HepG2 (cell line): ENCODE measurements at regions not wholly inside any gene's neighbourhood (a gene's known extent, or its start where the extent isn't known, plus 50 kb on each side); places are given as distances from the start of the nearest gene placed in this dataset.

Experiments used
- GTF3A ChIP-seq: sonication (generic); formaldehyde crosslinking; conservative IDR thresholded peaks from 2 replicates; pipeline ENCODE4 v1.4.0; 2020; ENCODE audit warnings: mild to moderate bottlenecking, missing genetic modification reagents
- KDM1A ChIP-seq: IDR thresholded peaks from 2 replicates; pipeline ENCODE4 v1.6.1; 2016; ENCODE audit warnings: missing compliant biosample characterization
- RAD51 ChIP-seq: fragments of 450-650 bp; IDR thresholded peaks from 2 replicates; pipeline ENCODE4 v1.6.1; 2016; ENCODE audit warnings: borderline replicate concordance
- RBFOX2 ChIP-seq: fragments of 200-400 bp; formaldehyde crosslinking; IDR thresholded peaks from 2 replicates; pipeline ENCODE4 v1.6.1; 2017; ENCODE audit warnings: low read depth, mild to moderate bottlenecking, low read length
- RNF219 ChIP-seq: sonication (generic); formaldehyde crosslinking; IDR thresholded peaks from 2 replicates; pipeline ENCODE4 v1.5.0; 2020; ENCODE audit warnings: mild to moderate bottlenecking, missing genetic modification reagents
- ZNF850 ChIP-seq: sonication (generic); formaldehyde crosslinking; conservative IDR thresholded peaks from 2 replicates; pipeline ENCODE4 v1.9.0; 2021; ENCODE audit warnings: mild to moderate bottlenecking, missing genetic modification reagents
- ZSCAN31 ChIP-seq: sonication (generic); formaldehyde crosslinking; IDR thresholded peaks from 2 replicates; pipeline ENCODE4 v1.5.0; 2020; ENCODE audit warnings: low read depth, mild to moderate bottlenecking, missing genetic modification reagents

- TF ChIP-seq ZNF850 (no peak), RAD51 (no peak), RBFOX2 (no peak), RNF219 (CRISPR knock-in tag) (no peak), ZSCAN31 (no peak), GTF3A (CRISPR knock-in tag) (no peak), KDM1A (CRISPR knock-in tag) (no peak)
These were observed 444.0 kb upstream of the FLRT2 start for GRCh38 chr14:85085981-85086380.
